ENCODE measurements at regions not wholly inside any gene's neighbourhood (a gene's known extent, or its start where the extent isn't known, plus 50 kb on each side); places are given as distances from the start of the nearest gene placed in this dataset.

GRCh38 chr16:13607289-13607688 is 312.7 kb upstream of the ERCC4 start:
- TF ChIP-seq EZH2 (IDR thresholded peaks at IDR 0.05) (no peak), ZFX (IDR thresholded peaks at IDR 0.05) (no peak), CTCF (IDR thresholded peaks at IDR 0.05 in 2 of 3, conservative IDR thresholded peaks at IDR 0.05 in 1 of 3; ENCODE audit: borderline replicate concordance in 1 of 3, insufficient read depth in 1 of 3, low read depth in 2 of 3, low read length in 2 of 3) (no peak), YY1 (IDR thresholded peaks at IDR 0.05; ENCODE audit: extremely low read depth, insufficient replicate concordance, low read depth, low read length) (no peak), POLR2A (IDR thresholded peaks at IDR 0.05; ENCODE audit: borderline replicate concordance, extremely low read depth, insufficient read depth, insufficient read length) (no peak), POLR2AphosphoS5 (IDR thresholded peaks at IDR 0.05; ENCODE audit: low read depth, low read length) (no peak), SRF (IDR thresholded peaks at IDR 0.05; ENCODE audit: low read depth) (no peak), JUND (IDR thresholded peaks at IDR 0.05) (no peak), RAD21 (IDR thresholded peaks at IDR 0.05; ENCODE audit: low read depth) (no peak)
- TF ChIP-seq, protein P1, sequence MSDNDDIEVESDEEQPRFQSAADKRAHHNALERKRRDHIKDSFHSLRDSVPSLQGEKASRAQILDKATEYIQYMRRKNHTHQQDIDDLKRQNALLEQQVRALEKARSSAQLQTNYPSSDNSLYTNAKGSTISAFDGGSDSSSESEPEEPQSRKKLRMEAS (IDR thresholded peaks at IDR 0.05), result no peak
- TF ChIP-seq, protein P2, sequence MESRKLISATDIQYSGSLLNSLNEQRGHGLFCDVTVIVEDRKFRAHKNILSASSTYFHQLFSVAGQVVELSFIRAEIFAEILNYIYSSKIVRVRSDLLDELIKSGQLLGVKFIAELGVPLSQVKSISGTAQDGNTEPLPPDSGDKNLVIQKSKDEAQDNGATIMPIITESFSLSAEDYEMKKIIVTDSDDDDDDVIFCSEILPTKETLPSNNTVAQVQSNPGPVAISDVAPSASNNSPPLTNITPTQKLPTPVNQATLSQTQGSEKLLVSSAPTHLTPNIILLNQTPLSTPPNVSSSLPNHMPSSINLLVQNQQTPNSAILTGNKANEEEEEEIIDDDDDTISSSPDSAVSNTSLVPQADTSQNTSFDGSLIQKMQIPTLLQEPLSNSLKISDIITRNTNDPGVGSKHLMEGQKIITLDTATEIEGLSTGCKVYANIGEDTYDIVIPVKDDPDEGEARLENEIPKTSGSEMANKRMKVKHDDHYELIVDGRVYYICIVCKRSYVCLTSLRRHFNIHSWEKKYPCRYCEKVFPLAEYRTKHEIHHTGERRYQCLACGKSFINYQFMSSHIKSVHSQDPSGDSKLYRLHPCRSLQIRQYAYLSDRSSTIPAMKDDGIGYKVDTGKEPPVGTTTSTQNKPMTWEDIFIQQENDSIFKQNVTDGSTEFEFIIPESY (IDR thresholded peaks at IDR 0.05; ENCODE audit: extremely low read depth, insufficient replicate concordance, low read length), result no peak
